ENCODE measurements at regions not wholly inside any gene's neighbourhood (a gene's known extent, or its start where the extent isn't known, plus 50 kb on each side); places are given as distances from the start of the nearest gene placed in this dataset.

DNA sequence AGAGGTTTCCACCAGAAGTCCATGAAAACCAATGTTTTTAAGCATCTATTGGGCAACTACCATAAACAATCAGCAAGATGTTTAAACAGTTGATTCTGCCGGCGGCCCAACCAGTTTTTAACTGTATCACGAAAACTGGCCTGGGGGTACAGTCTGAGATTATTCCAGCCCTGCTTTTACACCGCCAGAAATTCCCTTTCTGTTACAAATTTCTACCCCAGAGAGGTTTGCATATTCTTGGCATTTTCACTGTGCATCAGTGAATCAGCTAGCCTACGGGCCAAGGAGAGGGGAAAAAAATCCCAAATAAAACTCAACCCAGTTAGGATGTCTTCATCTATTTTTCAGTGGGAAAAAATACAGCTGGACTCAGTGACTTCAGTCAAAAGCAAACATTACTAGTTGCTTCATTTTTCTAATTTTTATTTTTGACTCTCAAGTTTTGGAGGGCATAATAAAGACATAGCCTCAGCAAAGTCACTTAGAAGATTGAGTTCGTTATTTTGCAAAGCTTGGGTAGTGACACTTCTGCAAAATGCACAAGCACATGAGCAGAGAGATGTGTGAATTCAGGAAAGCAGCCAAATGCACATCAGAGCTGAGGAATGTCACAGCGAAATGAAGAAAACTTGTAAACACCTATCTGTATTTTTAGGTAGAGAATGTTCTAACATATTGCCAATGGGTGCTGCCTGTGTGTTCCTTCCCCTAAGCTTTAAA lies 167.8 kb upstream of the GK2 start:
- no peak for TF ChIP-seq CTCF (IDR thresholded peaks at IDR 0.05; ENCODE audit: borderline replicate concordance, extremely low read depth, low read length, poor library complexity, severe bottlenecking)
- no peak for TF ChIP-seq EZH2 (IDR thresholded peaks at IDR 0.05; ENCODE audit: borderline replicate concordance, low read depth, low read length, severe bottlenecking)
